Forelimb muscle (tissue), 1 donor: ENCODE measurements at regions not wholly inside any gene's neighbourhood (a gene's known extent, or its start where the extent isn't known, plus 50 kb on each side); places are given as distances from the start of the nearest gene placed in this dataset.
"Not testable (repeated sequence)": the region's sequence is repeated elsewhere in the genome, so short reads cannot be mapped to it uniquely, and the experiment has no call there.

Experiments used
- DNase-seq: peaks from one replicate; pipeline ENCODE4 v3.0.0-alpha.2; 2013; ENCODE audit warnings: low read depth

GRCh38 chr2:51335087-51336058, 303.4 kb upstream of the NRXN1 start:
- DNase-seq = no peak

- no peak for DNase-seq
Measured at GRCh38 chr2:51329512-51329911, 297.6 kb upstream of the NRXN1 start.

GRCh38 chr2:51324051-51324450, 292.1 kb upstream of the NRXN1 start:
- DNase-seq = no peak

- no peak for DNase-seq
Measured at GRCh38 chr2:51322613-51323012, 290.7 kb upstream of the NRXN1 start.

- no peak for DNase-seq
Measured at GRCh38 chr2:51304311-51304710, 272.4 kb upstream of the NRXN1 start.

GRCh38 chr2:51301381-51301780, 269.4 kb upstream of the NRXN1 start:
- DNase-seq = no peak

GRCh38 chr2:51299370-51299769, 267.4 kb upstream of the NRXN1 start:
- no peak for DNase-seq

- DNase-seq = no peak
Measured at GRCh38 chr2:51297488-51297887, 265.6 kb upstream of the NRXN1 start.

GRCh38 chr2:51293566-51294200, 261.8 kb upstream of the NRXN1 start:
- no peak for DNase-seq

- DNase-seq = no peak
Measured at GRCh38 chr2:51291762-51292551, 260.0 kb upstream of the NRXN1 start.

GRCh38 chr2:51290725-51291124, 258.8 kb upstream of the NRXN1 start:
- no peak for DNase-seq

- DNase-seq = no peak
Measured at GRCh38 chr2:51289045-51289444, 257.1 kb upstream of the NRXN1 start.

GRCh38 chr2:51268191-51268590, 236.3 kb upstream of the NRXN1 start:
- no peak for DNase-seq

GRCh38 chr2:51265539-51265938, 233.6 kb upstream of the NRXN1 start:
- no peak for DNase-seq

- DNase-seq = no peak
Measured at GRCh38 chr2:51263951-51264350, 232.0 kb upstream of the NRXN1 start.

- DNase-seq = not testable (repeated sequence)
Measured at GRCh38 chr2:51263101-51263500, 231.2 kb upstream of the NRXN1 start.

- DNase-seq = no peak
Measured at GRCh38 chr2:51258301-51258700, 226.4 kb upstream of the NRXN1 start.

- DNase-seq = no peak
Measured at GRCh38 chr2:51256736-51257135, 224.8 kb upstream of the NRXN1 start.

- no peak for DNase-seq
Measured at GRCh38 chr2:51251356-51251755, 219.4 kb upstream of the NRXN1 start.

- no peak for DNase-seq
Measured at GRCh38 chr2:51247252-51247805, 215.4 kb upstream of the NRXN1 start.

GRCh38 chr2:51243892-51244535, 212.1 kb upstream of the NRXN1 start:
- no peak for DNase-seq
